Right lobe of liver (tissue), 6 donors: ENCODE measurements at regions not wholly inside any gene's neighbourhood (a gene's known extent, or its start where the extent isn't known, plus 50 kb on each side); places are given as distances from the start of the nearest gene placed in this dataset.

Source experiments
- ATAC-seq, 4 donors: fragments of 200-7000 bp; cut with Tn5 transposase; one replicate each; pipeline ENCODE4 v1.9.1; 2020; ENCODE audit warnings: mild to moderate bottlenecking in 4 of 4, moderate library complexity in 4 of 4
- DNase-seq, 3 donors: peaks; one replicate each; pipeline ENCODE4 v3.0.0-alpha.2; 2020
- H3K27ac ChIP-seq, 3 donors: fragments of 200-600 bp; one replicate each; pipeline ENCODE4 v1.8.0; 2022
- H3K27me3 ChIP-seq, 2 donors: fragments of 200-600 bp; one replicate each; pipeline ENCODE4 v1.8.0; 2022
- H3K36me3 ChIP-seq, 4 donors: fragments of 200-600 bp; sonication (generic) in 1 of 4; one replicate each; pipeline versions ENCODE4 v1.5.1 to v1.8.0; 2017 to 2022; ENCODE audit warnings: control low read depth in 1 of 4
- H3K4me1 ChIP-seq, 4 donors: fragments of 200-600 bp; sonication (generic) in 1 of 4; one replicate each; pipeline versions ENCODE4 v1.5.1 to v1.8.0; 2017 to 2022; ENCODE audit warnings: control low read depth in 1 of 4
- H3K4me3 ChIP-seq, 3 donors: fragments of 200-600 bp; one replicate each; pipeline ENCODE4 v1.8.0; 2022
- H3K9me3 ChIP-seq, 4 donors: fragments of 200-600 bp; sonication (generic) in 1 of 4; one replicate each; pipeline versions ENCODE4 v1.5.1 to v1.8.0; 2017 to 2022; ENCODE audit warnings: control low read depth in 1 of 4
- POLR2A ChIP-seq: fragments of 450-650 bp; IDR thresholded peaks from one replicate; pipeline ENCODE4 v1.6.1; 2017; ENCODE audit warnings: antibody characterized with exemption, mild to moderate bottlenecking
- WGBS: methylation state at CpG from one replicate; pipeline ENCODE4 v1.1.6; 2018; ENCODE audit warnings: low coverage, low lambda C conversion rate; ENCODE audit not compliant: insufficient coverage; ENCODE audit errors: missing lambda C conversion rate; 5-methylcytosine and 5-hydroxymethylcytosine counted together
- intact Hi-C, 2 donors: fragments of 100-400 bp; cut with DNase I; formaldehyde crosslinking; loops; one replicate each; pipeline versions ENCODE4 v1.11.2 to v1.14.1; 2022
- TF ChIP-seq, protein P1 (sequence below), 4 donors: fragments of 200-600 bp in 3 of 4; fragments of 450-650 bp in 1 of 4; IDR thresholded peaks; one replicate each; pipeline versions ENCODE4 v1.5.1 to v1.8.0; 2016 to 2022; ENCODE audit warnings: antibody characterized with exemption in 4 of 4, mild to moderate bottlenecking in 2 of 4
- donor health status: DM: no; HTN: yes; CAD: no.
- donor health status: DM: no; HTN: no; CAD: no.
- donor health status: DM: no; HTN: no; CAD: no.
- donor health status: DM: no; HTN: yes; CAD: no.
- donor health status: DM: no; HTN: yes; CAD: no.

DNA sequence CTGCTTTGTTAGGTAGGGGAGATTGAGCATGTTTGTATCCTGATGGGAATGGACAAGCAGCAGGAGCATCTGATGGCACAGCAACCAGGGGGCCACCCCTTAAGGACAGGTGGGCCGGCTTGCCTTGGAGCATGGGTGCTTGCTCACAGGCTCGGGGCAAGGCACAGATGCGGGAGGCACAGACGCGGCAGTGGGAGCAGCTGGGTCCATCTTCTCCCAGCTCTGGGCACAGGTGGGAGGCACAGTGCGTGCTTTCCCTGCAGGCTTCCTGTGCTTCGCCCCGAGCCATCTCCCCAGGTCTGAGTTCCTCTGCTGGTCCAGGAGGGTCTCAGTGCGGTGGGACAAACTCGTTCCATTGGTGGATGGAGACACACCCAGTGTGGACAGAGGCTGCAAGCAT is 73.6 kb upstream of the BHLHE23 start:
- H3K4me3 ChIP-seq = no peak overlapping the region
- intact Hi-C loops = no loop called here
- ATAC-seq (no peak), DNase-seq (peak; percentile 7 to 47 (median 31))
- H3K4me1 ChIP-seq = no peaks in the 10 kb centered on the region
- no CpG with 5 or more reads among the region's 10 CpGs for WGBS
- no peak overlapping the region for H3K27ac ChIP-seq
- no peaks in the 10 kb centered on the region for H3K36me3 ChIP-seq
- no peak for TF ChIP-seq POLR2A
- TF ChIP-seq, protein P1, sequence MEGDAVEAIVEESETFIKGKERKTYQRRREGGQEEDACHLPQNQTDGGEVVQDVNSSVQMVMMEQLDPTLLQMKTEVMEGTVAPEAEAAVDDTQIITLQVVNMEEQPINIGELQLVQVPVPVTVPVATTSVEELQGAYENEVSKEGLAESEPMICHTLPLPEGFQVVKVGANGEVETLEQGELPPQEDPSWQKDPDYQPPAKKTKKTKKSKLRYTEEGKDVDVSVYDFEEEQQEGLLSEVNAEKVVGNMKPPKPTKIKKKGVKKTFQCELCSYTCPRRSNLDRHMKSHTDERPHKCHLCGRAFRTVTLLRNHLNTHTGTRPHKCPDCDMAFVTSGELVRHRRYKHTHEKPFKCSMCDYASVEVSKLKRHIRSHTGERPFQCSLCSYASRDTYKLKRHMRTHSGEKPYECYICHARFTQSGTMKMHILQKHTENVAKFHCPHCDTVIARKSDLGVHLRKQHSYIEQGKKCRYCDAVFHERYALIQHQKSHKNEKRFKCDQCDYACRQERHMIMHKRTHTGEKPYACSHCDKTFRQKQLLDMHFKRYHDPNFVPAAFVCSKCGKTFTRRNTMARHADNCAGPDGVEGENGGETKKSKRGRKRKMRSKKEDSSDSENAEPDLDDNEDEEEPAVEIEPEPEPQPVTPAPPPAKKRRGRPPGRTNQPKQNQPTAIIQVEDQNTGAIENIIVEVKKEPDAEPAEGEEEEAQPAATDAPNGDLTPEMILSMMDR (IDR thresholded peaks at IDR 0.05) = no peak
- peaks cover 0 to 9% (median 0%) of the 10 kb centered on the region in 4 donors for H3K9me3 ChIP-seq
- no peaks in the 10 kb centered on the region for H3K27me3 ChIP-seq

DNA sequence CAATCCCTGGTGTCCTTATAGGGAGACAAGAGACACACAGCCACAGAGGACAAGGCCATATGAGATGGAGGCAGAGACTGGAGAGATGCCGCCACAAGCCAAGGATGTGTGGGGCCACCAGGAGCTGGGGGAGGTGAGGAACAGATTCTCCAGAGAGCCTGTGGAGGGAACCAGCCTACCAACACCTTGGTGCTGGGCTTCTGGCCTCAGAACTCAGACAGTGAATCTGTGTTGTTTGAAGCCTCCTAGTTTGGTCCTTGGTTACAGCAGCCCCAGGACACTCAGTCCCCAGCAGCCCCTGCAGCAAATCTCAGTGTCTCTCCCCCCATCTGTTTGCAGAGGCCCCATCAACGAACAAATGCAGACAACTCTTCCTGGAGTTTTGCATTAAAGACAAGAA is 73.2 kb upstream of the BHLHE23 start:
- WGBS = 47% methylated on average over 2 of the region's 2 CpGs
- H3K36me3 ChIP-seq = no peaks in the 10 kb centered on the region
- TF ChIP-seq POLR2A = no peak
- DNase-seq = peak in 2 of 3 donors; percentile 2 to 20
- H3K4me3 ChIP-seq = no peak overlapping the region
- H3K27ac ChIP-seq = no peak overlapping the region
- no peak for ATAC-seq
- H3K9me3 ChIP-seq = peaks cover 0 to 9% (median 0%) of the 10 kb centered on the region in 4 donors
- H3K4me1 ChIP-seq = no peaks in the 10 kb centered on the region
- intact Hi-C loops = no loop called here
- H3K27me3 ChIP-seq = no peaks in the 10 kb centered on the region

DNA sequence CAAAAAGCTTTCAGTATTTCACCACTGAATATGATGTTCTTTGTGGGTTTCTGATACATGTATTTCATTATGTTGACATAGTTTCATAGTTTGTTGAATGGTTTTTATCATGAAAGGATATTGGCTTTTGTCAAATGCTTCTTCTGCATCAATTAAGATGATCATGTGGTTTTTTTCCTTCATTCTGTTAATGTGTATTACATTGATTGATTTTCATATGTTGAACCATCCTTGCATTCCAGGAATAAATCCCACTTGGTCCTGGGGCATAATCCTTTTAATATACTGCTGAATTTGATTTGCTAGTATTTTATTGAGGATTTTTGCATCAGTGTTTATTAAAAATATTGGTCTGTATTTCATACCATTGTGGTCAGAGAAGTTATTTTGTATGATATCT is 70.9 kb upstream of the BHLHE23 start:
- H3K27me3 ChIP-seq = peaks cover 0 to 7% of the 10 kb centered on the region in 2 donors
- peaks cover 0 to 9% (median 0%) of the 10 kb centered on the region in 4 donors for H3K9me3 ChIP-seq
- no peak overlapping the region for H3K27ac ChIP-seq
- H3K4me3 ChIP-seq = no peak overlapping the region
- TF ChIP-seq, protein P1 (IDR thresholded peaks at IDR 0.05) = no peak
- no peak for TF ChIP-seq POLR2A
- ATAC-seq (no peak), DNase-seq (no peak)
- intact Hi-C loops = no loop called here
- no peaks in the 10 kb centered on the region for H3K4me1 ChIP-seq
- H3K36me3 ChIP-seq = no peaks in the 10 kb centered on the region

DNA sequence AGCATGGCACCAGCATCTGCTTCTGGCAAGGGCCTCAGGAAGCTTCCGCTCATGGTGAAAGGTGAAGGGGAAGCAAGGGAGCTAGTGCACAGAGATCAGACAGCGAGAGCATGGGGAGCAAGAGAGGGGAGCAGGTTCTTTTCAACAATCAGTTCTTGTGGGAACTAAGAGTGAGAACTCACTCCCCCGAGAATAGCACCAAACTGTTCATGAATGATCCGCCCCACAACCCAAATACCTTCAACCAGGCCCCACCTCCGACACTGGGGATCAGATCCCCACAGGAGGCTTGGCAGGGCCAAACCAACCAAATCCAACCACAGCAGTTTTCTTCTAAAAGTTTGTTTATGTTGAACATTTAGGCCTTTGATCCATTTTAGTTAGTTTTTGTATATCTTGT is 69.7 kb upstream of the BHLHE23 start:
- 34% methylated on average over 5 of the region's 5 CpGs for WGBS
- no peaks in the 10 kb centered on the region for H3K4me1 ChIP-seq
- no peak for TF ChIP-seq POLR2A
- TF ChIP-seq, protein P1 (IDR thresholded peaks at IDR 0.05) = no peak
- ATAC-seq = no peak
- H3K9me3 ChIP-seq = peaks cover 0 to 9% (median 0%) of the 10 kb centered on the region in 4 donors
- H3K27ac ChIP-seq = no peak overlapping the region
- peak in 2 of 3 donors; percentile 9 to 14 for DNase-seq
- H3K36me3 ChIP-seq = no peaks in the 10 kb centered on the region
- peaks cover 0 to 10% of the 10 kb centered on the region in 2 donors for H3K27me3 ChIP-seq
- H3K4me3 ChIP-seq = no peak overlapping the region
- intact Hi-C loops = no loop called here

DNA sequence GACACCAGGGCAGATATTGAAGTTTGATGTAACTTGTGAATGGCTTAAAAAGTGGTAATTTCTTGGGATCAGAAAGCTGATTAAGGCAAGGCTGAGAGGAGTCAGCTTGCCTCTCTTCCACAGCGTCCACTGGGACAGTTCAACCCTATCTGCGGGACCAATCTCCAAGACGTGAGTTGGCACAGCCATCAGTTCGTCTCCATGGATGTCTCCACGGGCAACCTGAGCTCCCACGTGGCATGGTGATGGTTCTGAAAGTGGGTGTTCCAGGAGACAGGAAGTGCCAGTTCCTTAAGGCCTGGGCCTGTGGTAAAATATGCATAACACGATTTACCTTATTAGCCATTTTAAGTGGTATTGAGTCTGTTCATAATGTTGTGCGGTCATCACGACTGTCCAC is 67.9 kb upstream of the BHLHE23 start:
- no peak for TF ChIP-seq POLR2A
- TF ChIP-seq, protein P1 (IDR thresholded peaks at IDR 0.05) = no peak
- Histone ChIP-seq H3K4me1 (no peaks in the 10 kb centered on the region), H3K27ac (no peak overlapping the region), H3K4me3 (no peak overlapping the region), H3K9me3 (peaks cover 0 to 9% (median 0%) of the 10 kb centered on the region in 4 donors), H3K27me3 (peaks cover 0 to 18% of the 10 kb centered on the region in 2 donors), H3K36me3 (no peaks in the 10 kb centered on the region)
- DNase-seq = peak; percentile 3 to 19 (median 19)
- intact Hi-C loops = no loop called here
- ATAC-seq = no peak
- WGBS = 73% methylated on average over 3 of the region's 9 CpGs
